GM12878 (cell line): ENCODE measurements at regions not wholly inside any gene's neighbourhood (a gene's known extent, or its start where the extent isn't known, plus 50 kb on each side); places are given as distances from the start of the nearest gene placed in this dataset.

Experiments used
- ATAC-seq: fragments of 200-7000 bp; cut with Tn5 transposase; 3 replicates; pipeline ENCODE4 v1.9.1; 2020; ENCODE audit warnings: mild to moderate bottlenecking, moderate library complexity
- BruUV-seq: library from RNA; stranded (reverse); fragments of 400-500 nt; replicated peaks from 2 replicates; lab custom pipeline; 2021; lab: Mats Ljungman, UMichigan
- CTCF ChIA-PET: fragments of 300-600 bp; sonication (Branson Sonifier 250); formaldehyde crosslinking; extraction: SDS; loops from one replicate; lab custom pipeline; 2021; ENCODE audit warnings: inconsistent platforms; lab: Yijun Ruan, JAX
- POLR2A ChIA-PET: fragments of 350-600 bp; formaldehyde crosslinking; extraction: SDS; loops from one replicate; lab custom pipeline; 2021; ENCODE audit warnings: inconsistent platforms; lab: Charles Lee
- RAD21 ChIA-PET: fragments of 300-600 bp; sonication (Branson Sonifier 250); formaldehyde crosslinking; loops from one replicate; lab custom pipeline; 2023; ENCODE audit warnings: antibody characterized with exemption; ENCODE audit not compliant: unreplicated experiment; lab: Charles Lee
- SMC1A ChIA-PET: fragments of 300-600 bp; sonication (Branson Sonifier 250); formaldehyde crosslinking; loops from one replicate; lab custom pipeline; 2023; ENCODE audit not compliant: unreplicated experiment, uncharacterized antibody; lab: Charles Lee
- DNase-seq: peaks from one replicate; pipeline ENCODE4 v3.0.0-alpha.2; 2011; ENCODE audit warnings: low read depth, low spot score
- FAIRE-seq: peaks from 3 replicates; lab custom pipeline; 2011; peaks lifted over from hg19 to GRCh38; lab: Jason Lieb, UNC
- H2AFZ ChIP-seq: 2 replicates; pipeline ENCODE4 v1.6.0; 2011; ENCODE audit warnings: low read depth, low read length, control low read depth; ENCODE audit not compliant: control insufficient read depth
- H3K27ac ChIP-seq: 2 replicates; pipeline ENCODE4 v1.5.1; 2011; ENCODE audit warnings: control low read depth; ENCODE audit not compliant: control insufficient read depth, insufficient read depth
- H3K27me3 ChIP-seq, 2 experiments: replicated peaks in 1 of 2; 2 replicates each; pipeline versions ENCODE4 v1.6.0 to v1.6.1; 2011; ENCODE audit warnings: low read length in 1 of 2; ENCODE audit not compliant: control insufficient read depth in 2 of 2, insufficient read depth in 2 of 2
- H3K36me3 ChIP-seq, 2 experiments: 2 replicates each; pipeline ENCODE4 v1.5.1; 2011; ENCODE audit warnings: low read length in 1 of 2; ENCODE audit not compliant: control insufficient read depth in 2 of 2, insufficient read depth in 2 of 2
- H3K4me1 ChIP-seq: 2 replicates; pipeline ENCODE4 v1.6.1; 2011; ENCODE audit warnings: mild to moderate bottlenecking, low read length, moderate library complexity, mixed read lengths; ENCODE audit not compliant: control insufficient read depth, insufficient read depth
- H3K4me2 ChIP-seq: 2 replicates; pipeline ENCODE4 v1.6.0; 2011; ENCODE audit warnings: control low read depth; ENCODE audit not compliant: control insufficient read depth, insufficient read depth
- H3K4me3 ChIP-seq: fragments of 200-600 bp; sonication (generic); 2 replicates; pipeline ENCODE4 v1.5.1; 2016
- H3K79me2 ChIP-seq: 2 replicates; pipeline ENCODE4 v1.6.0; 2011; ENCODE audit warnings: low read length; ENCODE audit not compliant: control insufficient read depth, insufficient read depth
- H3K9ac ChIP-seq: 2 replicates; pipeline ENCODE4 v1.8.0; 2011; ENCODE audit warnings: low read length, control low read depth, mixed read lengths; ENCODE audit not compliant: control insufficient read depth, insufficient read depth
- H3K9me3 ChIP-seq: replicated peaks from 3 replicates; pipeline ENCODE4 v1.5.1; 2011; ENCODE audit warnings: mild to moderate bottlenecking, low read length; ENCODE audit not compliant: control insufficient read depth, insufficient read depth
- H4K20me1 ChIP-seq: 2 replicates; pipeline ENCODE4 v1.6.0; 2011; ENCODE audit not compliant: control insufficient read depth, insufficient read depth
- CHD2 ChIP-seq: IDR thresholded peaks from 2 replicates; pipeline ENCODE4 v1.6.1; 2011; ENCODE audit warnings: low read depth, low read length, improper control_type of control experiment, borderline replicate concordance
- ESRRA ChIP-seq: IDR thresholded peaks from 2 replicates; pipeline ENCODE4 v1.6.1; 2012; ENCODE audit warnings: mild to moderate bottlenecking, low read length, improper control_type of control experiment
- GABPA ChIP-seq: IDR thresholded peaks from 2 replicates; pipeline ENCODE4 v1.6.1; 2014; ENCODE audit warnings: antibody characterized with exemption, low read depth, mild to moderate bottlenecking, inconsistent platforms
- GATAD2B ChIP-seq: fragments of 450-650 bp; conservative IDR thresholded peaks from 2 replicates; pipeline ENCODE4 v1.6.1; 2017; ENCODE audit warnings: low read depth, mild to moderate bottlenecking, moderate library complexity
- RAD51 ChIP-seq: fragments of 450-650 bp; IDR thresholded peaks from 2 replicates; pipeline ENCODE4 v1.6.1; 2016; ENCODE audit warnings: moderate library complexity, mild to moderate bottlenecking, inconsistent platforms
- STAT3 ChIP-seq: IDR thresholded peaks from 2 replicates; pipeline ENCODE4 v1.6.1; 2011; ENCODE audit warnings: low read depth, low read length, improper control_type of control experiment
- SUPT20H ChIP-seq: IDR thresholded peaks from 2 replicates; pipeline ENCODE4 v1.6.1; 2011; ENCODE audit warnings: low read depth, mild to moderate bottlenecking, low read length, moderate library complexity, borderline replicate concordance; ENCODE audit not compliant: control insufficient read depth
- ZBTB33 ChIP-seq: fragments of 450-650 bp; IDR thresholded peaks from 2 replicates; pipeline ENCODE4 v1.6.1; 2017; ENCODE audit warnings: mild to moderate bottlenecking
- WGBS: methylation state at CpG from one replicate; pipeline ENCODE4 v1.1.6; 2016; ENCODE audit warnings: low lambda C conversion rate; ENCODE audit not compliant: insufficient replicate concordance, insufficient coverage; ENCODE audit errors: missing lambda C conversion rate; 5-methylcytosine and 5-hydroxymethylcytosine counted together
- in situ Hi-C: fragments of 300-500 bp; cut with MboI; formaldehyde crosslinking; loops from 9 replicates; pipeline ENCODE4 v1.14.3; 2018; ENCODE audit warnings: mixed read lengths
- intact Hi-C: fragments of 100-400 bp; cut with micrococcal nuclease; formaldehyde crosslinking; loops from one replicate; pipeline ENCODE4 v1.14.2; 2022; ENCODE audit not compliant: unreplicated experiment

- TF ChIP-seq GATAD2B (no peak), CHD2 (no peak), ZBTB33 (no peak), STAT3 (no peak), SUPT20H (no peak), RAD51 (no peak), ESRRA (no peak)
These were observed 460.5 kb downstream of the CENPC start (continued) for GRCh38 chr4:67084783-67085182.

- Histone ChIP-seq H3K4me1 (no peaks in the 10 kb centered on the region), H3K36me3 (no peaks in the 10 kb centered on the region), H3K27me3 (no peaks in the 10 kb centered on the region), H3K79me2 (no peaks in the 10 kb centered on the region)
- intact Hi-C loops, result no loop called here
- DNase-seq, result no peak
- no peak for ATAC-seq
- in situ Hi-C loops, result loop anchor here (5.0 kb wide), 1 partner anchor 244 kb away; no protein-coding TSS in a partner anchor
- TF ChIP-seq GABPA, result no peak
- TF ChIP-seq, all 136 proteins: peak for 0
- 23% methylated on average over 5 of the region's 5 CpGs for WGBS
- SMC1A ChIA-PET, result no interaction called here
- Histone ChIP-seq H4K20me1 (no peaks in the 10 kb centered on the region), H3K9me3 (no peaks in the 10 kb centered on the region), H3K27ac (no peak overlapping the region), H3K9ac (no peak overlapping the region), H2AFZ (no peak overlapping the region), H3K4me3 (no peak overlapping the region), H3K4me2 (no peak overlapping the region)
- RAD21 ChIA-PET, result no interaction called here
- POLR2A ChIA-PET, result no interaction called here
- FAIRE-seq, result no peak
- BruUV-seq, result no TSS peak
- CTCF ChIA-PET, result interaction anchor here (1.6 kb wide), 1 partner anchor 244 kb away, joined by 10 read pairs; no protein-coding TSS in a partner anchor
These were observed 461.8 kb downstream of the CENPC start for GRCh38 chr4:67083496-67083895.
